Stimulated activated CD4-positive, alpha-beta T cell treated with anti-CD3 and anti-CD28 coated beads, Interleukin-1b, Interleukin-23, amount 100 ng/mL, for 48 hours (primary cell): ENCODE measurements at regions not wholly inside any gene's neighbourhood (a gene's known extent, or its start where the extent isn't known, plus 50 kb on each side); places are given as distances from the start of the nearest gene placed in this dataset.
"Not testable (repeated sequence)": the region's sequence is repeated elsewhere in the genome, so short reads cannot be mapped to it uniquely, and the experiment has no call there.

Source experiments
- DNase-seq: peaks from one replicate; pipeline ENCODE4 v3.0.0-alpha.2; 2020

DNA sequence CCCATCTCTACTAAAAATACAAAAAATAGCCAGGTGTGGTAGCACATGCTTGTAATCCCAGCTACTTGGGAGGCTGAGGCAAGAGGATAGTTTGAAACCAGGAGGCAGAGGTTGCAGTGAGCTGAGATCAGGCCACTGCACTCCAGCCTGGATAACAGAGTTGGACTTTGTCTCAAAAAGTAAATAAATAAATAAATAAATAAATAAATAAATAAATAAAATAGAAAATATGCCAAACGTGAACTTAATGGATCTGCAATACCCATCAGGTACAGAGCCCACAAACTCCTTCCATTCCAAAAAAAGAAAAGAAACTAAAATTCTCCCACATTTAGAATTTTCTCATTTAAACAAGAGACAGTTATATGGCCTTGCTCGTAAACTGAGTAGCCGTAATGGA lies 702.7 kb downstream of the CDH18 start:
- DNase-seq, result no peak

DNA sequence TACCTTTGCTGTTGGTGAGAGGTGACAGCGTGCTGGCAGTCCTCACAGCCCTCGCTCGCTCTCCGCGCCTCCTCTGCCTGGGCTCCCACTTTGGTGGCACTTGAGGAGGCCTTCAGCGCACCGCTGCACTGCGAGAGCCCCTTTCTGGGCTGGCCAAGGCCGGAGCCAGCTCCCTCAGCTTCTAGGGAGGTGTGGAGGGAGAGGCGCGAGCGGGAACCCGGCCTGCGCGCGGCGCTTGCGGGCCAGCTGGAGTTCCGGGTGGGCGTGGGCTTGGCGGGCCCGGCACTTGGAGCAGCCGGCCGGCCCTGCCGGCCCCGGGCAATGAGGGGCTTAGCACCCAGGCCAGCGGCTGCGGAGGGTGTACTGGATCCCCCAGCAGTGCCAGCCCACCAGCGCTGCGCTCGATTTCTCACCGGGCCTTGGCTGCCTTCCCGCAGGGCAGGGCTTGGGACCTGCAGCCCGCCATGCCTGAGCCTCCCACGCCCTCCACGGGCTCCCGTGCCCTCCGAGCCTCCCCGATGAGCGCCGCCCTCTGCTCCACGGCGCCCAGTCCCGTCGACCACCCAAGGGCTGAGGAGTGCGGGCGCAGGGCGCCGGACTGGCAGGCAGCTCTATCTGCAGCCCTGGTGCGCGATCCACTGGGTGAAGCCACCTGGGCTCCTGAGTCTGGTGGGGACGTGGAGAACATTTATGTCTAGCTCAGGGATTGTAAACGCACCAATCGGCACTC lies 700.3 kb downstream of the CDH18 start:
- DNase-seq, result not testable (repeated sequence)

DNA sequence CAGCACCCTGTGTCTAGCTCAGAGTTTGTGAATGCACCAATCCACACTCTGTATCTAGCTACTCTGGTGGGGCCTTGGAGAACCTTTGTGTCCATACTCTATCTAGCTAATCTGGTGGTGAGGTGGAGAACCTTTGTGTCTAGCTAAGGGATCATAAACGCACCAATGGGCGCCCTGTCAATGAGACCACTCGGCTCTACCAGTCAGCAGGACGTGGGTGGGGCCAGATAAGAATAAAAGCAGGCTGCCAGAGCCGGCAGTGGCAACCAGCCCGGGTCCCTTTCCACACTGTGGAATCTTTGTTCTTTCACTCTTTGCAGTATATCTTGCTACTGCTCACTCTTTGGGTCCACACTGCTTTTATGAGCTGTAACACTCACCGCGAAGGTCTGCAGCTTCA lies 699.7 kb downstream of the CDH18 start:
- not testable (repeated sequence) for DNase-seq

DNA sequence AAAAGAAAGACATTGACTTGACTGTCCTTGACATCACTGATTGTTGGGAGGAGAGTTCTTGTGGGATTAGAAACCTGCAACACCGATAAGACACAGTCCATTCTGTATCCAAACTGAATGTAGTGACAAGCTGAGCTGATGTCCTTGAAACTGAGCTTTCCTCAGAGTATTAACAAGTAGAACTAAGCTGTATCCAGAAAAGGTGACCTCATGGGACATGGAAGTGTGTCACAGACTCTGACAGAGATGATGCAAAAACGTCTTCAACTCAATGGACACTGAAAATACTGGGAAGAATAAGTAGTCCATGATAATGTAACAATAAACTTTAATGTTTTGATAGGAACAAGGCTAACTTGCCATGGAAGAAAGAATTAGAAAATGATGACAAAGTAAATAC lies 690.1 kb downstream of the CDH18 start:
- no peak for DNase-seq

DNA sequence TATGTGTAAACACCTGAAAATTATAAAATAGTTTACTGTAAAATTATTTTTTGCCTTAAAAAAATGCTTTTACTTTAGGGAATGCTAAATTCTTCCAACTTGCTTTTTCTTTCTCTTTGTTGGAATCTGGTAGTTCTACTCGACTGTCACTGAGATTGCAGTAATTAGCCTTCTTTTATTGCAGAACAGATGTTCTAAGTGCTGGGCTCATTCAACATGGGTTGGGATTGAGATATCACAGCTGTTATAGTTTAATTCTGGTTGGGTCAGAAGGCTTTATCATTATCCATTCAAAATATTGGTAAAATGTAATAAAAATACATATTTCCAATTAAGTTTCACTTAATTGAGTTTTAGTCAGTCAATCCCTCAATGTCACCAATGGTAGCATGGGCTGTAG lies 686.7 kb downstream of the CDH18 start:
- DNase-seq, result no peak

DNA sequence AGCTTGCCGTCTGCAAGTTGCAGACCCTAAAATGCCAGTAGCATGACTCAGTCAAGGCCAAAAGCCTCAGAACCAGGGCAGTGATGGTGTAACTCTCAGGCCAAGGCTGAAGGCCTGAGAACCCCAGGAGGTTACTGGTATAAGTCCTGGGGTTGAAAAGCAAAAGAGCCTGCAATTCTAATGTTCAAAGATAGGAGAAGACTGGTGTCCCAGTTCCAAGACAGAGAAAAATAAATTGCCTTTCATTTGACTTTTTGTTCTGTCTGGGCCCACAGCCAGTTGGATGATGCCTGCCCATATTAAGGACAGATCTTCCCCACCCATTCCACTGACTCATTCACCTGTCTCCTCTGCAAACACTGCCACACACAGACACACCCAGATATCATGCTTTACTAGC lies 673.2 kb downstream of the CDH18 start:
- DNase-seq, result no peak

DNA sequence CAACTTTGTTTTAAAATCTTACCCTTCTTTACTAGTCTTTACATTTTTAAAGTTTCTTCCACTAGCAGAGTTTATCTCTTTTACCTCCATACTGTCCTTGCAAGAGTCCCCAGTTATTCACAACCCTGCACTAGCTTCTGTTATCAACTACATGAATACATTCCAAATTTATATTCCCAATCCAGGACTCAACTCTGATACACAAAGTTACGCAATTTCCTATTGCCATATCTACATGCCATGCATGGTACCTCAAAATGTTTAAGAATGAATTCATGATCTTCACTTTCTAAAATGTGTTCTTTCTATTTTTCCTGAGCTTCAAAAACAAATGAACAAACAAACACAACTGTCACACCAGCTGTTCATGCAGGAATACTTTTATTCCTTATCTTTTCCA lies 668.7 kb downstream of the CDH18 start:
- DNase-seq, result no peak

DNA sequence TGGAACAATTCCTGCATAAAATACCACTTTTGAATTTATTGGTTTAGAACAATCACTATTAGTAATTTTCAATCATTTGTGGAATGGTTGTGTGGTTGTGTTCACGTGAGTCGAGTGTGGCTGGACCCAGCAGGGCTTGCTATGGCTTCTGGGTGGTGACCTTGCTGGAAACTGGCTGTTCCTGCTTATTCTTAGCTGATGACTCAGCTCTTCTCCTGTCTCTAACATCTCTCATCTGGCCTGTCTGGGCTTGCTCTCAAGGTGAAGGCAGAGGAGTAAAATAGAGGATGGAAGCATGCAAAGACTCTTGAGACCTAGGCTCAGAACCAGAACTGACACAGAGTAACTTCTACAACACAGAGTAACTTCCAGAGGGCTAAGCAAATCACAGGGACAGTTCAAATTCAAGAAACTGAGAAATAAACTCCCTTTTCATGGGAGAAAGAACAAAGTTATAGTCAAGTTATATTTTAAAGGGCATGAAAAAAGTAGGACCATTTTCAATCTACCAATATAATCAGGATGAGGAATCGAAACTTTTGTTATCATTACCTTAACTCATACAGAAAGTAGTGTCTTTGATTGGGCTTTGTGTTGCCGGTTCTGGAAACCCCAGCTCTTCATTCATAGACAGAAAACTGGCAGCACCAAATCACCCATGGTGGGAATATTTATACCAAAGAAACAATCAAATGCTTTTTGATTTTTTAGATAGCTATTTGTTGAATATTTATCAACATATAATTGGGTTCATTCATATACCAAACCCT lies 665.1 kb downstream of the CDH18 start:
- no peak for DNase-seq

DNA sequence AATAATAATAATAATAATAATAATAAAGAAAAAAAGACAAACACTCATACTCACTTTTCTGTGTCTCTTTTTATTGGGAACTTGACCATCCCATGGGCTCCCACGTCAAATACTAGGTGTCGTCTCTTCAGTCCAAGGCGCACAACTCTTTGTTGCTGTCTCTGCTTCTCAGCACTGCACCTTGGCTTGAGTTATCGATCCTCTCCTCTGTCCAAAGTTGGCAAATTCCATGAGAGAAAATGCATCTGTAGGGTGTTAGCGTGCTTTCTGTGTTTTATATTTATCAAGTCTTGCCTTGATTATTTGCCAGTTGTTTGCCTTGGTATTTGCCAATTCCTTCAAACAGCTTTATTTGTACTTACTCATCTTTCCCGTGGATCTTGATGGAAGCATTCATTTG lies 653.7 kb downstream of the CDH18 start:
- no peak for DNase-seq

DNA sequence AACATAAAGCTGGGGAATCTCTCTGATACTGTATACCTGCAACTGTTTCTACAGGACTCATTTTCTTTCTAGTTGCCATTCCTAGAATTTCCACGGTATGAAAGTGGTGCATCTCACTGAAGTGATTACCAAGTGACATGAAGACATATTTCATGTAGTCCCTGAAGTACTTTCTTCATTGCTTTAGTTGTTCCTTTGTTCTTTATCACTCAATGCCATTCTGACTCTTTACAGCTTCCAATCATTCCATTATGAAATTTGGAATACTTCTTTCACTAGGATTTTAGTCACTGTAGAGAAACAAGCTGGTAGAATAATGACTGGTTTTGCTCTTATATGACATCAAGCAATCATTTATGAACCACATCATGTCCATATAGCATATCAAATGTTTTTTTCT lies 645.1 kb downstream of the CDH18 start:
- DNase-seq, result no peak

DNA sequence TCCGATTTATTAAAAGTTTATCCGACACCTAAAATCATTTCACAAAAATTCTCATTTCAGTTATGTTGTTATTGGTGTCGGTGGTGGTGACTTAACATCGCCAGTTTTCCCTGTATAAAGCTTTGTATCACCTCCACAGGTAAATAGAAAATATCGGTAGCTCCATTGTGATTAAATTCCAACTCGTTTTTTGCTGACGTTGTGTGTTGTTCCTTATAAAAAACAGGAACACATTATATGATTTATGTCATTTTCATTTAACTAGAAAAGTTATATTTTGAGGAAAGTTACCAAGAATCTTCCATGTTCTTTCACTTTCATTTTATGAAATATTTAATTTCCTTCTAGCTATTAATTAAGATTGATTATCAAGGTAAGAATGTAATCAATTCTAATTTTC lies 635.9 kb downstream of the CDH18 start:
- DNase-seq, result no peak

DNA sequence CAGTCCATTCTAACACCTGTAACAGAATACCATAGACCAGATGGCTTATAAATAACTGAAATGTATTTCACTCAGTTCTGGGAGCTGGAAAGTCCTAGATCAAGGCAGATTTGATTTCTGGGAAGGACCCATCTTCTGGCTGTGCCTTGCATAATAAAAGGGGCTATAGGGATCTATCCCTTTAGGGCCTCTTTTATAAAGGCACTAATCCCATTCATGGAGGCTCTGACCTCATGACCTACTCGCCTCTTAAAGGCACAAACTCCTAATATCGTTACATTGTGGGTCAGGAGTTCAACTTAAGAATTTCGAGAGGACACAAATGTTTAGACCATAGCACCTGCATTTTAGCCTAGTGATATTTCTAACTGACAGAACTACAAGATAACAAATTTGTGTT lies 619.0 kb downstream of the CDH18 start:
- no peak for DNase-seq

DNA sequence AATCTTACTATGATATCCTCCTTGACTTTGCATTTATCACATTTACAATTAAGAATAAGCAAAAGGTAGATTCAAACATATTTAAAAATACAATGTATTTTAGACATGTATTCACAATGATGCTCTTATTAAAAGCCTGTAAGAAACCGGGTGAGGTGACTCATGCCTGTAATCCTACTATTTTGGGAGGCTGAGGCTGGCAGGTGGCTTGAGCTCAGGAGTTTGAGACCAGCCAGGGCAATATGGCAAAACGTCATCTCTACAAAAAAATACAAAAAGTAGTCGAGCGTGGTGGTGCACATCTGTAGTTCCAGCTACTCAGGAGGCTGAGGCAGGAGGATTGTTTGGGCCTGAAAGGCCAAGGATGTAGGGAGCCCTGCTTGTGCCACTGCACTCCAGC lies 618.4 kb downstream of the CDH18 start:
- no peak for DNase-seq

DNA sequence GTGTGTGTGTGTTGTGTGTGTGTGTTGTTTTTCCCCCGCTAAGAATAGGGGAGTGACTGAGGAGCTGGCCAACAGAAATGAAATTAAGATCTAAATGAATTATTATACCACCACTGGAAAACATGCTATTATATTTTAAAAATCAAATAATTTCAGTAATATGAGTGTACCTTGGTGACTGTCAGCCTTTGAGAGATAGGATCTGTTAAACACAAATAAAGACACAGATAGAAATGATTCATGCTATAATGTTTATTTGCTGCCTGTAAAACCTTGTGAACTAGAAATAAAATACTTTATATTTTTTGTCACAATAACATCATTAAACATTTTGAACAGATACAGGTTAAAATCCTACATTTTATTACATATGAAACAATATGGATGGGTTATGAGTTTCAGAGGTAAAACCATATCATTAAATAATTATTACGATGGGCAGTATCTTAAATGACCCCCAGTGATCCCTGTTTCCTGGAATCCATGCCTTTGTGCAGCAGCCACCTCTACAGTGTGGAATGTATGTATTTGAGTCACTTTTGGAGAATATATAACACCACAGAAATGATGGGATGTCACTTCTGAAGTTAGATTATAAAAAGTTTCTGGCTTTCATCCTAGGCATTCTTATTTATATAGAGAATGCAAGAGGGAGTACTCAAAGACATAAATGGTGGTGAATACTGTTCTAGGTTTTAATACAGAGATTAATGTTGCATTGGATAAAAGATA lies 617.2 kb downstream of the CDH18 start:
- DNase-seq, result no peak

DNA sequence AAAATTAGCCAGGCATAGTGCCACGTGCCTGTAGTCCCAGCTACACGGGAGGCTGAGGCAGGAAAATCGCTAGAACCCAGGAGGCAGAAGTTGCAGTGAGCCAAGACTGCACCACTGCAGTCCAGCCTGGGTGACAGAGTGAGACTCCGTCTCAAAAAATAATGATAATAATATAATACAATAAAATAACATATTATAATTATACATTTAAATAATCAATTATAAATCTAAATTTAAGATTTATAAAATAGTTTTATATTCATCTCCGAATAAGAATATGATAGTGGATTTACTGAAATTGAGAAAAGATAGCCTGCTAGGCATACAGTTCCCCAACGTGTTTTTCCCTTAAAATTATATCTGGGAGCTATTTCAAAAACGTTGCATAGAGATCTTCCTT lies 599.6 kb downstream of the CDH18 start:
- DNase-seq, result no peak

DNA sequence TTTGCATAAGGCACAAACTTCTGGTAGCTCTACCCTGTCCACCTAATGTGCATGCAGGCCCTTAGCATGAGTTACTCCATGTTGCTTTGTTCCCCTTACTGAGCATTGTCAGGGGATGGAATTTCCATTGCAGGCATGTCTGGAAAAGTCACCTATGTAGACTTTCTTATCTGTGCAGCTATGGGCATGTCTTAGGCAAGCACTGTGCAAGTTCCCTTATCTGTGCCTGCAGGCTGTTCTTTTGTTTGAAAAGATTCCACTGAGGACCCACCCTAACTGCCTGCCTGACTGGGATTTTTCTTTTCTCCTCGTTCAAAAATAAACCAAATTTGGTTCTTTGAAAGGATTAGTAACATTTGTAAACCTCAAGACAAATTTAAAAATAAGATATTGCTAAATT lies 587.0 kb downstream of the CDH18 start:
- no peak for DNase-seq

DNA sequence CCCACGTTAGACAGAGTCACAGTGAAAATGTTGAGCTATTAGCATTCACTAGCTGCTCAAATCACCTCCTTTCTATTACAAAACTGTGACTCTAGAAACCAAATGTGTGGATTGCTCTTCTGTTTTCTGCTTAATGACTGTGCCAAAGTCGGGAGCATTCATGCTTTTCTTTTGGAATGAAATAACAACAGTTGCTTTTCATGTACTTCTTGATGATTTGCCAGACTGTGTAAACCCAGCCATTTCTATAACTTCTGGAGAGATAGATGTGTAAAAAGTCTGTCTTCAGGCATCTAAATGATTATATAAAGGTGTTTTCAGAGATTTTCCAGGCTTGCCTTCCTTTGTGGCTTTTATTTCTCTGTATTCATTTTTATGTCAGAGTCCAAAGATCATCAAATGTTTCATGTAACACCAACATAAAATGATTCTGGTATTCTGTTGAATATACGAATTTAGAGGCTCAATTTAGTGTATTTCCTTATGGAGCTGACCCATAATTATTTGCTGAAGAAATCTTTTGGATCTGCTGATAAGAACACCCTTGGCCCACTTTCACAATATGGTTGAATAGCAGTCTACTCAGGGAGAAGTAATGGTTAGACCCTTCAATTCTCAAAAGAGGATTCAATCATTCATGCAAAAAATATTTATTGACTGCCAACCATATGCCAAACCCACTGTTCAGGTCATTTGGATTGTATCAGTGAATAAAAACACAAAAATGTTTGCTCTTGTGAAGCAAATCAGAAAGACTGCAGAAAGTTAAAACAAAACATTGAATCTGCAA lies 581.2 kb downstream of the CDH18 start:
- DNase-seq, result no peak

DNA sequence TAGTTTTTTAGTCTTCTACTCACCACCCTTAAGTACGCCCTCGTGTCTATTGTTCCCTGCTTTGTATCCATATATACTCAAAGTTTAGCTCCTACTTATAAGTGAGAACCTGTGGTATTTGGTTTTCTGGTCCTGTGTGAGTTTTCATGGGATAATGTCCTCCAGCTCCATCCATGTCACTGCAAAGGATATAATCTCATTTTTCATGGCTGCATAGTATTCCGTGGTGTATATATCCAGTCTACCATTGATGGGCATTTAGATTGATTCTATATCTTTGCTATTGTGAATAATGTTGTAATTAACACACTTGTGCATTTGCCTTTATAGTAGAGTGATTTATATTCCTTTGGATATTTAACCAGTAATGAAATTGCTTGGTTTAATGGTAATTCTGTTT lies 579.9 kb downstream of the CDH18 start:
- no peak for DNase-seq

DNA sequence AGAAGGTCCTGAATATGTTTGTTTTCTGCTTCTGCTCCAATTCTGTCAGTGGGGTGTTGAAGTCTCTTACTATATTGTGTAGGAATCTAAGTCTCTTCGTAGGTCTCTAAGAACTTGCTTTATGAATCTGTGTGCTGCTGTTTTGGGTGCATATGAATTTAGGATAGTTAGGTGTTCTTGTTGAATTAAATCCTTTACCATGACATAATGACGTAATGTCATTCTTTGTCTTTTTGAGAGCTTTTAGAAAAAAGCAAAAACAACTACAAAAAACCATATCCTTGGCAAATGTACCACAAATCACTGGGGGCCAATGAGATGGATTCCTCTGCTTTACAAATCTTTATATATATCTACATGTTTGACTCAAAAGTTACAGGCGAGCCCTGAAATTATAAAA lies 576.1 kb downstream of the CDH18 start:
- no peak for DNase-seq
